PC-9 (cell line): ENCODE measurements at regions not wholly inside any gene's neighbourhood (a gene's known extent, or its start where the extent isn't known, plus 50 kb on each side); places are given as distances from the start of the nearest gene placed in this dataset.

Source experiments
- CTCF ChIP-seq: fragments of 200-600 bp; sonication (generic); conservative IDR thresholded peaks from 2 replicates; pipeline ENCODE4 v1.6.1; 2017; ENCODE audit warnings: mixed run types, antibody characterized with exemption, mild to moderate bottlenecking, moderate library complexity
- EZH2 ChIP-seq: fragments of 200-600 bp; sonication (generic); IDR thresholded peaks from 2 replicates; pipeline ENCODE4 v1.8.0; 2017; ENCODE audit warnings: antibody characterized with exemption, low read depth

- TF ChIP-seq CTCF (no peak), EZH2 (no peak)
Observed at GRCh38 chr15:58361273-58361759, 70.5 kb upstream of the LIPC start.
